ENCODE measurements at regions not wholly inside any gene's neighbourhood (a gene's known extent, or its start where the extent isn't known, plus 50 kb on each side); places are given as distances from the start of the nearest gene placed in this dataset.

DNA sequence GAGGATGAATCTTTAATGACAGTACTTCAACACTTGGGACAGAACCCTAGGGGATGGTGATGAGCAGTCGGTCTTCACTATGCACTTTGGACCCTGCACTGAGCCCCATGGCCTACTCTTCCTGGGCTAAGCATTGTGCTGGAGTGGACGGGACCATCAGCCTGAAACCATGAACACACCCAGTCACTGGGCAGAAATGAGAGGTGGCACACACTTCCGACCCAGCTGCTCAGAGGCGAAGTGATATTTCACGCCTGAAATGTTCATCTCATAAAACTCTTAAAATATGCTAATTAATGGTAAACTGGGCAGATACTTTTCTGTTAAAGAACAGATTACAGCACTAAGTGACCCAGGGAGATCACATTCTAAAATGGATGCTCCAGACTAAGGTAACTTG, 150.3 kb upstream of the NDUFV2 start:
- no peaks in the 10 kb centered on the region for H3K27me3 ChIP-seq (ENCODE audit: insufficient read depth, poor library complexity, severe bottlenecking)
- H3K36me3 ChIP-seq (ENCODE audit: low read depth): no peaks in the 10 kb centered on the region
- no peak overlapping the region for H3K4me3 ChIP-seq (ENCODE audit: severe bottlenecking)
- TF ChIP-seq, protein P1, sequence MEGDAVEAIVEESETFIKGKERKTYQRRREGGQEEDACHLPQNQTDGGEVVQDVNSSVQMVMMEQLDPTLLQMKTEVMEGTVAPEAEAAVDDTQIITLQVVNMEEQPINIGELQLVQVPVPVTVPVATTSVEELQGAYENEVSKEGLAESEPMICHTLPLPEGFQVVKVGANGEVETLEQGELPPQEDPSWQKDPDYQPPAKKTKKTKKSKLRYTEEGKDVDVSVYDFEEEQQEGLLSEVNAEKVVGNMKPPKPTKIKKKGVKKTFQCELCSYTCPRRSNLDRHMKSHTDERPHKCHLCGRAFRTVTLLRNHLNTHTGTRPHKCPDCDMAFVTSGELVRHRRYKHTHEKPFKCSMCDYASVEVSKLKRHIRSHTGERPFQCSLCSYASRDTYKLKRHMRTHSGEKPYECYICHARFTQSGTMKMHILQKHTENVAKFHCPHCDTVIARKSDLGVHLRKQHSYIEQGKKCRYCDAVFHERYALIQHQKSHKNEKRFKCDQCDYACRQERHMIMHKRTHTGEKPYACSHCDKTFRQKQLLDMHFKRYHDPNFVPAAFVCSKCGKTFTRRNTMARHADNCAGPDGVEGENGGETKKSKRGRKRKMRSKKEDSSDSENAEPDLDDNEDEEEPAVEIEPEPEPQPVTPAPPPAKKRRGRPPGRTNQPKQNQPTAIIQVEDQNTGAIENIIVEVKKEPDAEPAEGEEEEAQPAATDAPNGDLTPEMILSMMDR (IDR thresholded peaks at IDR 0.05; ENCODE audit: poor library complexity, severe bottlenecking): no peak
- no peak overlapping the region for H3K27ac ChIP-seq (ENCODE audit: poor library complexity, severe bottlenecking)
- H3K9me3 ChIP-seq (ENCODE audit: severe bottlenecking): no peaks in the 10 kb centered on the region
- DNase-seq (ENCODE audit: low spot score) (no peak), ATAC-seq (ENCODE audit: low read depth) (no peak)
- peaks cover 18% of the 10 kb centered on the region for H3K4me1 ChIP-seq (ENCODE audit: insufficient read depth, poor library complexity, severe bottlenecking)

DNA sequence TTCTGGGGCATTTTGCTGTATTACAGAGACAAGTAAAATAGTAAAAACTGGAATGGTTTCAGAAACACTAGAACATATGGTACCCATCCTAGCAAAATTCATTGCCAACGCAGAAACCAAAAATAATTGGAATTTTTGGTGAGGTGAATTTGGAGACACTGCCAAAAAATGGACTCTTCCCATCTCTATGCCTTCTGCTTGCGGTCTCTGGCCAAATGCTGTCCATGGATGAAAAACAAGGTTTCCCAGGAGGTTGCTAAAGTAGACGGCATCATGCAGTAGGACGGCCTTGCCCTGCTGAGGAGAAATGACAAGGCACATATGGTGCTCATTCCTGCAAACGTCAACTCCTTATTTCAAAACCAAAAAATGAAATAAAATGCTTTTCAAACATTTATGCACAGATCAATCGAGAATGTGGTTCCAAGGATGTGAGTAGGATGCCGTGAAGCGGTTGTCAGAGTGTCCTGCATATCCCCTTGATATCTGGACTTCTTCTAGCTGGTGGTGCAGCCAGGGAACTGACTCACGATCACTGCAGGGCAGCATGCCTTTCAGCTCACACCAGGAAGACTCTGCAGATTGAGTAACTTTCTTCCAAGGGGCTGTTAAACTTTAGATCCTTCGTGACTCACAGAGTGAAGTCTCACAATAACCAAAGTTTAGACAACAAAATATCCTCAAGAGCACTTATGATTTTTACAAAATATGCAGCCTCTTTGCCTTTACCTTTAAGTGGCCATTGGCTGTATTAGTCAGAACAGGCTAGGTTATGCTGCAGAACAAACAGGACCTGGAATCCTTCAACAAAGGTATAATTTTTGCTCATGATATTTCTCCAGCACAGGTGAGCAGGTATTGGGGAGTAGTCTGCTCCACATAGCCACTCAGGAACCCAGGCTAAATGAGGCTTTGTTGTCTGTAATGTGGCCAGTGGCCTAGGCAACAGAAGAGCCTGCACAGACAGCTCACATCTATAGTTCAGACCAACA, 149.4 kb upstream of the NDUFV2 start:
- Histone ChIP-seq H3K4me3 (ENCODE audit: severe bottlenecking) (no peak overlapping the region), H3K36me3 (ENCODE audit: low read depth) (no peaks in the 10 kb centered on the region), H3K4me1 (ENCODE audit: insufficient read depth, poor library complexity, severe bottlenecking) (peaks cover 15% of the 10 kb centered on the region), H3K9me3 (ENCODE audit: severe bottlenecking) (no peaks in the 10 kb centered on the region), H3K27ac (ENCODE audit: poor library complexity, severe bottlenecking) (peak overlapping the region; percentile 14), H3K27me3 (ENCODE audit: insufficient read depth, poor library complexity, severe bottlenecking) (no peaks in the 10 kb centered on the region)
- TF ChIP-seq, protein P1 (IDR thresholded peaks at IDR 0.05; ENCODE audit: poor library complexity, severe bottlenecking): no peak
- DNase-seq (ENCODE audit: low spot score): no peak
- peak; percentile 13; the same call in 1 of the 3 replicates for ATAC-seq (ENCODE audit: low read depth)

DNA sequence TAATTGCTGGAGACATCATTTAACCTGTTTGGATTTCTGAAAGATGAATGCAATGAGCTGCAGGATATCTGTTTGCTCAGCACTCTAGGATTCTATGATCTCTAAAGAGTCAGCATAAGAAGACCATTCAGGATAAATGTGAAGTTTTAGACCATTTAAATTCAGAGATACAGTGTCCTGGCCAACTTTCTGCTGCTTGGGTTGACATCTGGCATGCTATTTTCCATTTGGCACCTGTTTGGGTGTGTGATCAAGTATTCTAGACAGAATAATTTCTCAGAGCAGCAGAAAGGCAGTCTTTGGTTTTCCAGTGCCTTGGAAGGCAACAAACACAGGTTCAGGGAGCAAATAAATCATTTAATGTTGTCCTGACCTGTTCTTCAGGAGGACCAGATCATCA, 144.8 kb upstream of the NDUFV2 start:
- H3K27ac ChIP-seq (ENCODE audit: poor library complexity, severe bottlenecking): no peak overlapping the region
- DNase-seq (ENCODE audit: low spot score) (no peak), ATAC-seq (ENCODE audit: low read depth) (no peak)
- peaks cover 18% of the 10 kb centered on the region for H3K4me1 ChIP-seq (ENCODE audit: insufficient read depth, poor library complexity, severe bottlenecking)
- no peaks in the 10 kb centered on the region for H3K9me3 ChIP-seq (ENCODE audit: severe bottlenecking)
- TF ChIP-seq, protein P1 (IDR thresholded peaks at IDR 0.05; ENCODE audit: poor library complexity, severe bottlenecking): no peak
- H3K36me3 ChIP-seq (ENCODE audit: low read depth): no peaks in the 10 kb centered on the region
- no peaks in the 10 kb centered on the region for H3K27me3 ChIP-seq (ENCODE audit: insufficient read depth, poor library complexity, severe bottlenecking)
- H3K4me3 ChIP-seq (ENCODE audit: severe bottlenecking): no peak overlapping the region

DNA sequence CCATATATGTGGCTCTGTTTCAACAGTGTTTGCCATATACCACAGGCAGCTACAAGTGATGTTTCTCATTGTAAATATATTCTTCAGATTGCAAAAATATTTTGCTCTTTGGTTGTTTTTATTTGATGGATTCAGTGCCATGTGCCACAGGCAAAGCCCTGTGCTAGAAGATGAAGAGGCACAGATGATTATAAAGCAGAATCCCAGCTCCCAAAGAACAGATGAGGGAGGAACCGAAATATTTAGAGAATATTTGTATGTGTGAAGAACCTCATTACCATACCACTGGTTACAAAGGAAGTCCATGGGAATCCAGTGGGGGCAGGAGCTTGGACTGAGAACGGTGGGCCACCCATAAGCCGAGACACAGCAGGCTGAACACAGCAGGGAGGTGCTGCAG, 143.8 kb upstream of the NDUFV2 start:
- no peak overlapping the region for H3K27ac ChIP-seq (ENCODE audit: poor library complexity, severe bottlenecking)
- DNase-seq (ENCODE audit: low spot score): no peak
- no peaks in the 10 kb centered on the region for H3K27me3 ChIP-seq (ENCODE audit: insufficient read depth, poor library complexity, severe bottlenecking)
- TF ChIP-seq, protein P1 (IDR thresholded peaks at IDR 0.05; ENCODE audit: poor library complexity, severe bottlenecking): no peak
- H3K4me3 ChIP-seq (ENCODE audit: severe bottlenecking): no peak overlapping the region
- H3K9me3 ChIP-seq (ENCODE audit: severe bottlenecking): no peaks in the 10 kb centered on the region
- H3K4me1 ChIP-seq (ENCODE audit: insufficient read depth, poor library complexity, severe bottlenecking): peaks cover 18% of the 10 kb centered on the region
- no peak for ATAC-seq (ENCODE audit: low read depth)
- no peaks in the 10 kb centered on the region for H3K36me3 ChIP-seq (ENCODE audit: low read depth)

Measured in RWPE2 (cell line).